ENCODE measurements at regions not wholly inside any gene's neighbourhood (a gene's known extent, or its start where the extent isn't known, plus 50 kb on each side); places are given as distances from the start of the nearest gene placed in this dataset.

- TF ChIP-seq, protein P1, sequence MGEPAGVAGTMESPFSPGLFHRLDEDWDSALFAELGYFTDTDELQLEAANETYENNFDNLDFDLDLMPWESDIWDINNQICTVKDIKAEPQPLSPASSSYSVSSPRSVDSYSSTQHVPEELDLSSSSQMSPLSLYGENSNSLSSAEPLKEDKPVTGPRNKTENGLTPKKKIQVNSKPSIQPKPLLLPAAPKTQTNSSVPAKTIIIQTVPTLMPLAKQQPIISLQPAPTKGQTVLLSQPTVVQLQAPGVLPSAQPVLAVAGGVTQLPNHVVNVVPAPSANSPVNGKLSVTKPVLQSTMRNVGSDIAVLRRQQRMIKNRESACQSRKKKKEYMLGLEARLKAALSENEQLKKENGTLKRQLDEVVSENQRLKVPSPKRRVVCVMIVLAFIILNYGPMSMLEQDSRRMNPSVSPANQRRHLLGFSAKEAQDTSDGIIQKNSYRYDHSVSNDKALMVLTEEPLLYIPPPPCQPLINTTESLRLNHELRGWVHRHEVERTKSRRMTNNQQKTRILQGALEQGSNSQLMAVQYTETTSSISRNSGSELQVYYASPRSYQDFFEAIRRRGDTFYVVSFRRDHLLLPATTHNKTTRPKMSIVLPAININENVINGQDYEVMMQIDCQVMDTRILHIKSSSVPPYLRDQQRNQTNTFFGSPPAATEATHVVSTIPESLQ (CRISPR knock-in tag; IDR thresholded peaks at IDR 0.05) = no peak
- TF ChIP-seq TCF7 (CRISPR knock-in tag; IDR thresholded peaks at IDR 0.05; ENCODE audit: low read depth) = no peak
- no peak for TF ChIP-seq MXD4 (CRISPR knock-in tag; IDR thresholded peaks at IDR 0.05; ENCODE audit: borderline replicate concordance)
- TF ChIP-seq FOXP1 (CRISPR knock-in tag; IDR thresholded peaks at IDR 0.05; ENCODE audit: borderline replicate concordance) = no peak
- TF ChIP-seq RORB (CRISPR knock-in tag; IDR thresholded peaks at IDR 0.05) = no peak
- TF ChIP-seq NR3C1 (CRISPR knock-in tag; conservative IDR thresholded peaks at IDR 0.05; ENCODE audit: low read depth) = no peak
Observed at GRCh38 chr5:171682801-171683200, 102.8 kb upstream of the SMIM23 start (continued).

GRCh38 chr5:171684169-171684568 lies 101.4 kb upstream of the SMIM23 start:
- no peaks in the 10 kb centered on the region for H3K9me3 Mint-ChIP-seq
- no peaks in the 10 kb centered on the region for H3K36me3 Mint-ChIP-seq
- ChIA-PET CTCF (no interaction called here), POLR2A (no interaction called here)
- H3K27ac Mint-ChIP-seq = no peak overlapping the region
- no peak for DNase-seq (ENCODE audit: low spot score)
- ATAC-seq = no peak
- peaks cover 15% of the 10 kb centered on the region for H3K4me1 Mint-ChIP-seq
- H3K4me3 Mint-ChIP-seq = no peak overlapping the region
- H3K27me3 Mint-ChIP-seq (ENCODE audit: low read depth) = peaks cover 8% of the 10 kb centered on the region
- TF ChIP-seq MAX (CRISPR knock-in tag; IDR thresholded peaks at IDR 0.05) = no peak

DNA sequence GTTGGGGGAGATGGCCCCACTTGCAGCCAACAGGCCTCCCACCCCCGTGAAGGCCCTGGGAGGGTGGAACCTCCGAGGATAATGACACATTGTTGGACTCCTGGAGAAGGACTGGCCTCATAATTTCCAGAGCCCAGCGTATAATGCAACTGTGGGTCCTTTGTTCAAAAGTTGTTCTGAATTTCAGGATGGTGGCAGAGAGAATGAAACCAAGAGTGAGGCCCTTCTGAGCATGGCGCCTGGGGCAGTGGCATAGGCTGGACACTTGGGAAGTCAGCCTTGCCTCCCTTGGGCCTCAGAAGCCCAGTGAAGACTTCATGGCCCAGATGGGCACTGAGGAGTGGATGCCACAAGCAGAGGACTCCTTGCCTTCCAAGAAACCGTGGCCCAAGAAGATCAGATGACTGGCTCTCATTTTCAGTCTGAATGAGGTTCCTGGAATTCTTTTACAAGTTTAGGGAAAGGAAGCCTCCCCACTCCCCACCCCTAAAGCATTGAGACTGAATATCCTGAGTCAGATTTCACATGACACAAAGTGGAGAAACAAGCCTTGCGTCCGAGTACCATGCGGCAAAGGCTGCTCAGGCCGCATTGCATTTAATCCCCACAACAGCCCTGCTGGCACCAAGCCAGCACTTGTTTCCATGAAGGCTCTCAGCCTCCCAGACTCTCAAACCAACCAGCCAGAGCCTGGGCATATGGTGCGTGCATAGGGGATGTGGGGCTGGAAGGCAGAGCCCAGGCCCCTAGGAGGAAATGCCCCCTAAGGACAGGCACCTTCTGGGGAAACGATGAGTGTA lies 96.7 kb upstream of the SMIM23 start:
- H3K4me3 Mint-ChIP-seq = no peak overlapping the region
- ATAC-seq (no peak), DNase-seq (ENCODE audit: low spot score) (no peak)
- POLR2A ChIA-PET = no interaction called here
- H3K36me3 Mint-ChIP-seq = no peaks in the 10 kb centered on the region
- H3K9me3 Mint-ChIP-seq = no peaks in the 10 kb centered on the region
- peaks cover 6% of the 10 kb centered on the region for H3K4me1 Mint-ChIP-seq
- H3K27ac Mint-ChIP-seq = no peak overlapping the region
- no peak for TF ChIP-seq ZNF263 (CRISPR knock-in tag; IDR thresholded peaks at IDR 0.05; ENCODE audit: low read depth)
- TF ChIP-seq E2F5 (CRISPR knock-in tag; IDR thresholded peaks at IDR 0.05) = no peak
- TF ChIP-seq JUN (CRISPR knock-in tag; IDR thresholded peaks at IDR 0.05) = no peak
- TF ChIP-seq, protein P2, sequence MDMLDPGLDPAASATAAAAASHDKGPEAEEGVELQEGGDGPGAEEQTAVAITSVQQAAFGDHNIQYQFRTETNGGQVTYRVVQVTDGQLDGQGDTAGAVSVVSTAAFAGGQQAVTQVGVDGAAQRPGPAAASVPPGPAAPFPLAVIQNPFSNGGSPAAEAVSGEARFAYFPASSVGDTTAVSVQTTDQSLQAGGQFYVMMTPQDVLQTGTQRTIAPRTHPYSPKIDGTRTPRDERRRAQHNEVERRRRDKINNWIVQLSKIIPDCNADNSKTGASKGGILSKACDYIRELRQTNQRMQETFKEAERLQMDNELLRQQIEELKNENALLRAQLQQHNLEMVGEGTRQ (CRISPR knock-in tag; IDR thresholded peaks at IDR 0.05) = no peak
- no peak for TF ChIP-seq NR1H2 (CRISPR knock-in tag; IDR thresholded peaks at IDR 0.05)
- TF ChIP-seq MYBL2 (CRISPR knock-in tag; IDR thresholded peaks at IDR 0.05) = no peak
- no peak for TF ChIP-seq AFF4 (CRISPR knock-in tag; IDR thresholded peaks at IDR 0.05; ENCODE audit: borderline replicate concordance)
- no peak for TF ChIP-seq SP1 (CRISPR knock-in tag; conservative IDR thresholded peaks at IDR 0.05)
- TF ChIP-seq TEAD4 (CRISPR knock-in tag; IDR thresholded peaks at IDR 0.05) = no peak
- TF ChIP-seq RORB (CRISPR knock-in tag; IDR thresholded peaks at IDR 0.05) = no peak
- no peaks in the 10 kb centered on the region for H3K27me3 Mint-ChIP-seq (ENCODE audit: low read depth)
- CTCF ChIA-PET = no interaction called here

All from WTC11 (cell line).